ENCODE measurements at regions not wholly inside any gene's neighbourhood (a gene's known extent, or its start where the extent isn't known, plus 50 kb on each side); places are given as distances from the start of the nearest gene placed in this dataset.

DNA sequence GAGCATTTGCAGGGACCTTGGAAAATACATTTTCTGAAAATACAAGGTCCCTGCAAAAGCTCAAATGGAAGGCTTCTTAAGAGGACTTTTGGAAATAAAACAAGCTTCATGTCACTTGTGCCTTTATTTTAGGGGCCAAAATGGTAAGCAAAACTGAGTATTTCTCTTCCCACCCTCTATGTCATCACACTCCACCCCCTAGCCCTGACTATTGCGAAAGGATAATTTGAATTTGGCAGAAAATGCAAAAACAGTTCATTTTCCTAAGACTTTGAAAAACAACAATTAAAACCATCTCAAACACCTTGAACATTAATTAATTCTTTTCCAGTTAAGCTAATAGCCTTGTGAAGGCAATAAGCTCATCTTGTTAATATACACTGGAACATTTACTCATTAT is 201.7 kb downstream of the TM2D1 start:
- no peaks in the 10 kb centered on the region for H3K36me3 ChIP-seq (ENCODE audit: control insufficient read depth, insufficient read depth, low read length)
- DNase-seq (ENCODE audit: extremely low read depth, insufficient read length): no peak
- TF ChIP-seq, protein P1, sequence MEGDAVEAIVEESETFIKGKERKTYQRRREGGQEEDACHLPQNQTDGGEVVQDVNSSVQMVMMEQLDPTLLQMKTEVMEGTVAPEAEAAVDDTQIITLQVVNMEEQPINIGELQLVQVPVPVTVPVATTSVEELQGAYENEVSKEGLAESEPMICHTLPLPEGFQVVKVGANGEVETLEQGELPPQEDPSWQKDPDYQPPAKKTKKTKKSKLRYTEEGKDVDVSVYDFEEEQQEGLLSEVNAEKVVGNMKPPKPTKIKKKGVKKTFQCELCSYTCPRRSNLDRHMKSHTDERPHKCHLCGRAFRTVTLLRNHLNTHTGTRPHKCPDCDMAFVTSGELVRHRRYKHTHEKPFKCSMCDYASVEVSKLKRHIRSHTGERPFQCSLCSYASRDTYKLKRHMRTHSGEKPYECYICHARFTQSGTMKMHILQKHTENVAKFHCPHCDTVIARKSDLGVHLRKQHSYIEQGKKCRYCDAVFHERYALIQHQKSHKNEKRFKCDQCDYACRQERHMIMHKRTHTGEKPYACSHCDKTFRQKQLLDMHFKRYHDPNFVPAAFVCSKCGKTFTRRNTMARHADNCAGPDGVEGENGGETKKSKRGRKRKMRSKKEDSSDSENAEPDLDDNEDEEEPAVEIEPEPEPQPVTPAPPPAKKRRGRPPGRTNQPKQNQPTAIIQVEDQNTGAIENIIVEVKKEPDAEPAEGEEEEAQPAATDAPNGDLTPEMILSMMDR (IDR thresholded peaks at IDR 0.05; ENCODE audit: insufficient read depth, low read length, poor library complexity, severe bottlenecking): no peak

DNA sequence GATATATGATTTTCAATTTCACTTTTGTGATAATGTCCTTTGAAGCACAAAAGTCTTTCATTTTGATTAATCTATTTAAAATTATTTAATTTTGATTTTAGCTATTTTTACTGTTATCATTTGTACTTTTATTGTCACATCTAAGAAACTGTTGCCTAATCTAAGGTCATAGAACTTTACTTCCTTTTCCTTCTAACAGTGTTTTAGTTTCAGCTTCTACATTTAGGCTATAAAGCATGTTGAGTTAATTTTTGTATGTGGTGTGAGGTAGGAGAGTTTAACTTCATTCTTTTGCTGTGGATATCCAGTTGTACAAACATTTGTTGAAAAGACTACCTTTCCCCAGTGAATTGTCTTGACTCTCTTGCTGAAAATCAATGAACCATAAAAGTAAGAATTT is 204.5 kb downstream of the TM2D1 start:
- TF ChIP-seq, protein P1 (IDR thresholded peaks at IDR 0.05; ENCODE audit: insufficient read depth, low read length, poor library complexity, severe bottlenecking): no peak
- H3K4me3 ChIP-seq (replicated peaks; ENCODE audit: low read depth, low read length): no peak overlapping the region
- H3K36me3 ChIP-seq (ENCODE audit: control insufficient read depth, insufficient read depth, low read length): no peaks in the 10 kb centered on the region
- no peaks in the 10 kb centered on the region for H3K27me3 ChIP-seq (replicated peaks; ENCODE audit: control insufficient read depth, insufficient read depth, low read length)
- no peak for DNase-seq (ENCODE audit: extremely low read depth, insufficient read length)

More for the DNA sequence above, 201.7 kb downstream of the TM2D1 start:
- H3K4me3 ChIP-seq (replicated peaks; ENCODE audit: low read depth, low read length): no peak overlapping the region
- H3K27me3 ChIP-seq (replicated peaks; ENCODE audit: control insufficient read depth, insufficient read depth, low read length): no peaks in the 10 kb centered on the region

DNA sequence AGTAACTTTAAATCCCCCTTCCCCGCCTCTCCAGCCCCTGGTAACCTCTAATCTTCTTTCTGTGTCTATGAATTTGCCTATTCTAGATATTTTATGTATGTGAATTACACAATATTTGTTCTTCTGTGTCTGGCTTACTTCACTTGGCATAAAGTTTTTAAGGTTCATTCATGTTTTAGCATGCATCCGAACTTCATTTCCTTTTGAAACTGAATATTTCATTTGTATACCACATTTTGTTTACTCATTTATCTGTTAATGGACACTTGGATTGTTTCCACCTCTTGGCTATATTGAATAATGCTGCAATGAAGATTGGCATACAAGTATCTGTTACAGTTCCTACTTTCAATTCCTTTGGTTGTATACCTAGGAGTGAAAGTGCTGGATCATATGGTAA is 205.3 kb downstream of the TM2D1 start:
- DNase-seq (ENCODE audit: extremely low read depth, insufficient read length): no peak
- Histone ChIP-seq H3K36me3 (ENCODE audit: control insufficient read depth, insufficient read depth, low read length) (no peaks in the 10 kb centered on the region), H3K27me3 (replicated peaks; ENCODE audit: control insufficient read depth, insufficient read depth, low read length) (no peaks in the 10 kb centered on the region), H3K4me3 (replicated peaks; ENCODE audit: low read depth, low read length) (no peak overlapping the region)
- TF ChIP-seq, protein P1 (IDR thresholded peaks at IDR 0.05; ENCODE audit: insufficient read depth, low read length, poor library complexity, severe bottlenecking): no peak

DNA sequence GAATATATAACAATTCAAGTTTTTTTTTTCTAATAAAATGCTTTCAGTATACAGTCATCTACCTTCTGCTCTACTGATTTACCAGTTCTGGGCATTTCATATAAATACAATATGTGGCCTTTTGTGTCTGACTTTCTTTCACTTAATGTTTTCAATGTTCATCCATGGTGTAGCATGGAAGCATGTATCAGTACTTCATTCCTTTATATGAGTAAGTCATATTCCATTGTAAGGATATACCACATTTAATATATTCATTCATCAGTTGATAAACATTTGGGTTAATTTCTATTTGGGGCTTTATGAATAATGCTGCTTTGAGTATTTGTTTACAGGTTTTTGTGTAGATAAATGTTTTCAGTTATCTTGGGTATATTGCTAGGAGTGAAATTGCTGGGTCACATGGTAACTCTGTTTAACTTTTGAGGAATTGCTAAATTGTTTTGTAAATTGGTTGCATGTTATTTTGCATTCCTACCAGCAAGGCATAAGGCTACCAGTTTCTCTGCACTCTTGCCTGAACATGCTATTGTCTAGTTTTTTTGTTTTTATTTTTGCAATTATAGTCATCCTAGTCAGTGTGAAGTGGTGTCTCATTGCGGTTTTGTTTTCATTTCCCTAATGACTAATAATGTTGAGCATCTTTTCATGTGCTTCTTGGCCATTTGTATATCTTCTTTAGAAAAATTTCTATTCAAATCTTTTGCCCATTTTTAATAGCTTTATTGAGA is 206.1 kb downstream of the TM2D1 start:
- Histone ChIP-seq H3K4me3 (replicated peaks; ENCODE audit: low read depth, low read length) (no peak overlapping the region), H3K36me3 (ENCODE audit: control insufficient read depth, insufficient read depth, low read length) (no peaks in the 10 kb centered on the region), H3K27me3 (replicated peaks; ENCODE audit: control insufficient read depth, insufficient read depth, low read length) (no peaks in the 10 kb centered on the region)
- TF ChIP-seq, protein P1 (IDR thresholded peaks at IDR 0.05; ENCODE audit: insufficient read depth, low read length, poor library complexity, severe bottlenecking): no peak
- DNase-seq (ENCODE audit: extremely low read depth, insufficient read length): no peak

DNA sequence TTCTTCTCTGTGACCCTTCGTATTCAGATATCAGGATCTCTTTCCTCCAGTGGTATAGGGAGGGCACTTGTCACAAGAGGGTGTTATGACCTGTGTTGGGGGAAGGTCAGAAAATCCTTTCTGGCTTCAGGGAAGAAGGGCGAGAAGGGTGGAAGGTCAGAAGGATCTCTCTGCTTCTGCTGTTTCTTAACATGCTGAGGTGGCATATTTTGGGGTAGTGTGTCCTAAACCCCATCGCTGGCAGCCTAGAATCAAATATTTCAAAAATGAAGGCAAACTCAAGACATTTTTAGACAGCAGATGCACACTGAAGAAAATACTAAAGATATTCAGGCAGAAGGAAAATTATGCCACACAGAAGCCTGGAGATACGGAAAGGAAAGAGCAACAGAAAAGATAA is 207.6 kb downstream of the TM2D1 start:
- DNase-seq (ENCODE audit: extremely low read depth, insufficient read length): no peak
- Histone ChIP-seq H3K27me3 (replicated peaks; ENCODE audit: control insufficient read depth, insufficient read depth, low read length) (peaks cover 2% of the 10 kb centered on the region; the same call in 1 of the 2 replicates), H3K36me3 (ENCODE audit: control insufficient read depth, insufficient read depth, low read length) (no peaks in the 10 kb centered on the region), H3K4me3 (replicated peaks; ENCODE audit: low read depth, low read length) (no peak overlapping the region)
- TF ChIP-seq, protein P1 (IDR thresholded peaks at IDR 0.05; ENCODE audit: insufficient read depth, low read length, poor library complexity, severe bottlenecking): no peak
